ENCODE measurements at regions not wholly inside any gene's neighbourhood (a gene's known extent, or its start where the extent isn't known, plus 50 kb on each side); places are given as distances from the start of the nearest gene placed in this dataset.

GRCh38 chr2:123370186-123370585 is 654.9 kb upstream of the CNTNAP5 start:
- TF ChIP-seq CTCF (IDR thresholded peaks at IDR 0.05) (no peak), POLR2A (IDR thresholded peaks at IDR 0.05) (no peak)

Measured in right lobe of liver (tissue), 4 donors.